Right hindlimb (tissue), 1 donor: ENCODE measurements at regions not wholly inside any gene's neighbourhood (a gene's known extent, or its start where the extent isn't known, plus 50 kb on each side); places are given as distances from the start of the nearest gene placed in this dataset.
"Not testable (repeated sequence)": the region's sequence is repeated elsewhere in the genome, so short reads cannot be mapped to it uniquely, and the experiment has no call there.

Experiments used
- DNase-seq: peaks from one replicate; pipeline ENCODE4 v3.0.0-alpha.2; 2018

DNA sequence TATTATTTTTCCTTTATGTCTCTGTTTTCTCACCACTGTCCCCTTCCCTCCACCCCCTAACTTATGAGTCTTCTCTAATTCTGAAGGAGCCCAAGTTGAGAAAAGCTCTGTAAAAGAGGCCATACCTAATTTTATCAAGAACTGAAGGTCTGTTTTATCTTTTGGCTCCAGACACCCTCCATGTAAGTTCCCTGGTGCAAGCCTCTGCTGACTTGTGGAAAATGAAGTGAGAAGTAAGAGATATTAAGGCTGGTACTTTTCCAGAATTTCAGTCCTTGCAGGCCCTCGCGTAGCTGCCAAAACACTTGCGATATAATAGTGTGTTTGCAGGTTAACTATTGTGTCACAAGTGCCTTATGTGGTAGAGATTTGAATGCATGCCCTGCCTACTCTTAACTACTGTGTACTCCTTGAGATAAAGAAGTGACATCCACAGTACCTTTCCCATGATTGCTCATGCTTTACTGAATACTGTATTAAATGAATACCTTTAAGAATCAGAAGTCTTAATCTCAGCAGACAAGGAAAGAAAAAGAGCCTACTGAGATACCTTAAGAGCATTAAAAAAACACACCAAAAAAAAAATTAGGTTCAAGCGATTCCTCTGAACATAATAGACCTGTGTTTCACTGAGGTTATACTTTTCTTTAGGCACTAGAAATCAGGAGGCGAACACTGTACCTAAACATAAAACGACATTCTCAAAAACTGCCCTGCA, 143.6 kb upstream of the ZNF184 start:
- DNase-seq: no peak

DNA sequence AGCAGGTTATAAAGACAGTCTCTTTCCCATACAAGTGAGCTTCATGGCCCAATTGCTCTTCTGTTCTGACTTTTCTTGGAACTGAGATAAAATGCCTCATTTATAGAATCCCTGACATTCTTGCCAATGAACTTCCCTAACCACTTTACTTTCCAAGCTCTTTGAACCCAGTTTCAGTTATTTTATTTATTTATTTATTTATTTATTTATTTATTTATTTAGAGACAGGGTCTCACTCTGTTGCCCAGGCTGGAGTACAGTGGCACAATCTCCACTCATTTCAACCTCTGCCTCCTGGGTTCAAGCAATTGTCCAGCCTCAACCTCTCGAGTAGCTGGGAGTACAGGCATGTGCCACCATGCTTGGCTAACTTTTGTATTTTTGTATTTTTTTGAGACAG, 138.5 kb upstream of the ZNF184 start:
- no peak for DNase-seq

DNA sequence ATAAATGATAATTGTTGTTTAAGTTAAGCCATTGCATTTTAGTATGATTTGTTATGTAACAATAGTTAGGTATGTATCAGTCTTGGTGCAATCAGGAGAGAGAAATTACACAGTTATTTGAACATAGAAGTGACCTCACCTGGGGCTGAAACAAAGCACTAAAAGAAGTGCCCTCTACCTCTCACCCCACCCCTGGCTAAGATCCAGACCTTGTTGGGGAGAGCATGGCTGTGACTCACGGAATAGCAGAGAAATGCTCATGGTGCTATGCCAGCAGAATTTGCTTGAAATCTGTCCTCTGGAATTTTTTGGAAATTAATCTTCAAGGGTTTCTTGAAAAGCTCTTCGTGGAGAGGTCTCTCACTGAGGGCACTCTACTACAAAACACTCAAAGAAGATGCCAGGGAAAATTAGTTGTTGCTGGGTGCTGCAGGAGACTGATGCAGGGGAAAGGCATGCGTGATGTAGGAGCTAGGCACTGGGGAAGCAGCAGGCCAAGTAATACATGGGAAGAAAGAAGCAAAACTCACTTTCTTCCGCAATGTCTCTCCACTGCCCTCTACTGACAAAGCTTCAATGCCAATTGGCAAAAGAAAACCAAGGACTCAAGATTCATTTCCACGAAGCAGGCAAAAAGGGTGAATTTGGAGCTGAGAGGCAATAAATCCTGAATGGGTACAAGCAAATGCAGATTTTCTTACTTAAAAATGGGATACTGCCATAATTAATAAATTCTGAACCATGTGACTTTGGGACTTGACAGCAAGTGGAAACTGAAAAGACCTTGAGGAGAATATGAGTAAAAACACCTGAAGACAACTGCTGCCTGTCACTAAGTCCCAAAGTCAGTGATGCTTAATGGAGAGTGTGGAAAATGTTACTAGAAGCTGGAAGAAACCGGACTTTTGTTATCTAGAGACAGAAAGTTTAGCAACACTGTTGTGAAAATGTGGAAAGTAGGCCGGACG, 136.3 kb upstream of the ZNF184 start:
- DNase-seq: no peak

DNA sequence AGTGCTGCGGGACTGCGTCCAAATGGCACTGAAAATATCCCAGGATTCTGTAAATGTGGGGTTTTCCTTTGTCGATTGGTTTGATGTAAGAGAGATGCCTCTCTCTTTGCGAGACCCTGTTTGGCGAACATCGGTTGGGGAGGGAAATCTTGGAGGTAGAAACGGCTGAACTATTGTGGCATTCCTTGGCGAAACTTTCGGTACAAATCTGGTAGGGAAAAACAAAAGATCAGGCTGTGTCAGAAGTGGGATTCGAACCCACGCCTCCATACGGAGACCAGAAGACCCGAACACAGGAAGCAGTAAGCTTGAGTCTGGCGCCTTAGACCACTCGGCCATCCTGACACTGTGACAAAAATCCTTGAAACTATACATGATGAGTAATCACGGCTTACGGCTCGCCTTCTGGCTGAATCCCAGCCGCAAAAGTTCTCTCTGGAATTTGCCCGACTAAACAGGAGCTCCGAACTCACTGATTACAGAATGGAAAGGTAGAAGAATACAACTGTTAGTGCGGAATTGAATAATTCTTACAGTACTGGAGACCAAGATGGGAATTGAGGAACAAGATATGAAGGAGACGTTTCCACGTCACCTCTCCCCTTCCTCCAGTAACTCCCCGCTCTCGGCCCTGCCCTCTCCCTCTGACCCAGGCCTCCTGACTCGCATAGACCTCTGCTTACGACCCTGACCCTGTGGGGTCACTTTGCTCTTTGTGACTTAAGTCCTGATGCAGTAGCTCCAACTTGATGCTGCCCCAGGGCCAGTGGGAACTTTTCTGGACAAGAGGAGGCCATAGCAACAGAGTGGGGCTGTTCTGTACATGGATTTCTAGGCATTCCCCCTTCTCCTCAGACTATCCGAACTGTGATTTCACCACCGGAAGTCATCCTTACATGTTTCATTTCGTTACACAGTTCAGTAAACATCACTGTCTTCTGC, 132.8 kb upstream of the ZNF184 start:
- peak; percentile 43 for DNase-seq

DNA sequence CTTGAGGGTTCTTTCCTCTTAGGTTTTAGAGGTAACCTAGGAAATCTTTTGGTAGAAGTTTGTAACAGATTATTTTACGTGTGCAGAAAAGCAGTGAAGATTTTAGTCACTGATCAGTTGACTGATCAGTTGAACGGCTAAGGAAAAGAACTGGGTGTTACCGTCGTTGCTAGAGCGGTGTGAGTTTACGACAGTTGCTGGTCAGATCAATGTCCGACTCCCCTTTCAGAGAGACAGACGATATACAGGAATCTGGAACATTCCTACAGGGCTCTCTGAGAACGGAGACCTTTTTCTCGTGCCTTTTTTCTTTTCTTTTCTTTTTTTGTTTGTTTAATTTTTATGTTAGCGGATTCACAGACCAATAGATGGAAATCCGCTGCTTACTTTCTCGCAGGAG, 132.1 kb upstream of the ZNF184 start:
- no peak for DNase-seq

DNA sequence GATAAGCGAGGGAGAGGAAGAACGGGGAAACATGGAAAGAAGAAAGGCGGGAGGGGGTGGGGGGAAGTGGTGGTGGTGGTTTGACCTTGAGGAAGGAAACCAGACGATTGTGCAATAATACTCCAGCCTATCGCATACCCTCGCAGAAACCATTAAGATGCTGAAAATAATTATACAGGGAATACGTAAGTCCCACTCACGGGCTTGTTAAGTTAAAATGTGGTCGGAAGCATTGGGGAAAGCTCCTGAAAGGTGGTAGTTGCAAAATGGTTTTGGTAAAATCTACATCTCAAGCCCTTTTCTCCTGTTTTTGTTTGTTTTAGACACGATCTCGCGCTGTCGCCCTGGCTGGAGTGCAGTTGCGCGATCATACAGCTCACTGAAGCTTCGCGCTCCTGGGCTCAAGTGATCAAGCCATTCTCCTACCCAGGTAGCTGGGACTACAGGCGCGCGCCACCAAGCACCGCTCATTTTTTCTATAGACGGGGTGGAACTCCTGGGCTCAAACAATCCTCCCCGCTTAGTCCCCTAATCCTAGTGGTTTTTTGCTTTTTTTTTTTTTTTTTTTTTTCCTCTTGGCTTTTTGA, 128.9 kb upstream of the ZNF184 start:
- DNase-seq: no peak

DNA sequence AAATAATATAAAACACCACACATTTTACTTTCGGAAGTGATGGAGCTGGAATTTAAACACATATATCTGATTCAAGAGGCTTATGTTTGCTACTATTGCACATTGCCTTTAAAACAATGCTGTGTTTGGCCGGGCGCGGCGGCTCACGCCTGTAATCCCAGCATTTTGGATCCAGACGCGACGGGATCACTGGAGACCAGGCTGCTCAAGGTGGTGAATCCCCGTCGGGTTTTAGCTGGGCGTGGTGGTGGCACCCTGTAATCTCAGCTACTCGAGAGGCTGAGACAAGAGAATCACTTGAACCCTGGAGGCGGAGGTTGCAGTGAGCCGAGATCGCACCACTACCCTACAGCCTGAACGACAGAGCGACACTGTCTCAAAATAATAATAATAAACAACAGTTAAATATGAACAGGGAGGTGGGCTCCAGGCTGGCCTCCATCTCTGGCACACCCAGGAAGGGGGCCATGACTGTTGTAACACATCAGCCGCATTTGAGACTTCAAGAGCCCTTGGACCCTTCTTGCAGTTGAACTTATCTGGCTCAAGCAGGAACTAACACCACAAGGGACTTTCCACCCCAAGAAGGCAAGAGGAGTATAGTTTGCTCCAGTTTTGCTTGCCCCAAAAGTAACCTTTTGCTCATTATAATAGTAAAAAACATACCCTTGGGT, 127.1 kb upstream of the ZNF184 start:
- no peak for DNase-seq

DNA sequence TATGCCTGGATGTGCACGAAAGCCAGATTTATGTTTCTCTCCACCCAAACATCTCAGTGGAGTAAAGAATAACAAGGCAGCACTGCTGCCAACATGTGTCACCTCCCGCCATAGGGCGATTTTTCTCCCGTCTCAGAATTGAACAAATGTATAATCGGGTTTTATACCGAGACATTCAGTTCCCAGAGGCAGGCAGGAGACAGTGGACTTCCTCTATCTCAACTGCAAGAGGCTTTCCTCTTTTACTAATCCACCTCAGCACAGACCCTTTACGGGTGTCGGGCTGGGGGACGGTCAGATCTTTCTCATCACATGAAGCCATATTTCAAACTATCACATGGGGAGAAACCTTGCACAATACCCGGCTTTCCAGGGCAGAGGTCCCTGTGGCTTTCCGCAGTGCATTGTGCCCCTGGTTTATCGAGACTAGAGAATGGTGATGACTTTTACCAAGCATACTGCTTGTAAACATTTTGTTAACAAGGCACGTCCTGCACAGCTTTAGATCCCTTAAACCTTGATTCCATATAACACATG, 124.2 kb upstream of the ZNF184 start:
- not testable (repeated sequence) for DNase-seq

DNA sequence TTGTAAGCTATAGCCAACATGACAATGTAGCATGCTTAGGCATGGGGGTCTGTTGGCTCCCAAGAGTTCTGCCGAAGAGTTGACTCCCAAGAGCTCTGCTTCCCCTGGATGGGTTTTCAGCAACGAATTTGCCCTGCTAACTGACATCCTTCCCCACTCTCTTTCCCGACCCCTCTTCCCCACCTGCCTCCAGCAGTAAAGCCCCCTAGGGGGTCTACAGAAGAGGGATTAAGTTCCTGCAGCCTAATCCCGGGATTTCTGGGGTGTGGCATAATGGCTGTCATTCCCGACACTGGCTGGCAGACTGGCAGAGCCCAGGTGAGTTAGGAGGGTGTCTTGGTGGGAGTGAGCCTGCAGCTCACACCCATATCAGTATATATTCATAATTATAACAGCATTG, 121.0 kb upstream of the ZNF184 start:
- DNase-seq: no peak

DNA sequence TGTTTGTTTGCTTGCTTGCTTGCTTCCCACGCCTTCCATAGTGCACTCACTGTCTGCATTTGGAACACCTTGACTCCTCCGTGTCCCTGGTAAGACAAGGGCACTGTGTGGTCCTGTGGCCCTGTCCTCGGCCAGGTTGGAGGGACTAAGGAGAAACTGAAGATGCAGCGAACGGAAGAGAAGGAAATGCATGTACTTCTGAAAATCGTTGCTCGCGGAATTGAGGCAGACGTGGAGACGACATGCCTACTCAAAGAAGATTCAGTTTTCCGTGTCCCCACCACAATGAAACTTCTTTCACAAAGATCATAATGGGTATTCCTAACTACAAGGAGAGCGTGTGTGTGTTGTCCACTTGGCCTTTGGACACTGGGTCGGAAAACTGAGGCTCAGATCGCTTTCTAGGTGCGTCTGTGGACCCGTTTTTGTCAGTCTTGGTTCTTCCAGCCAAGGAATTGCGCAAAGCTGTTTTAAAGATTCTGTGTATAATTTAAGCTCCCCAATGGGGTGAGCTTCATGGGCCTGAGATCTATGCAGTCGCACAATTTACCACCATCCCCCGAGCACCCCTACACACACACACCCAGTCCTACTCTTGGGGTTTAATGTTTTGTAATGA, 120.4 kb upstream of the ZNF184 start:
- DNase-seq: no peak

DNA sequence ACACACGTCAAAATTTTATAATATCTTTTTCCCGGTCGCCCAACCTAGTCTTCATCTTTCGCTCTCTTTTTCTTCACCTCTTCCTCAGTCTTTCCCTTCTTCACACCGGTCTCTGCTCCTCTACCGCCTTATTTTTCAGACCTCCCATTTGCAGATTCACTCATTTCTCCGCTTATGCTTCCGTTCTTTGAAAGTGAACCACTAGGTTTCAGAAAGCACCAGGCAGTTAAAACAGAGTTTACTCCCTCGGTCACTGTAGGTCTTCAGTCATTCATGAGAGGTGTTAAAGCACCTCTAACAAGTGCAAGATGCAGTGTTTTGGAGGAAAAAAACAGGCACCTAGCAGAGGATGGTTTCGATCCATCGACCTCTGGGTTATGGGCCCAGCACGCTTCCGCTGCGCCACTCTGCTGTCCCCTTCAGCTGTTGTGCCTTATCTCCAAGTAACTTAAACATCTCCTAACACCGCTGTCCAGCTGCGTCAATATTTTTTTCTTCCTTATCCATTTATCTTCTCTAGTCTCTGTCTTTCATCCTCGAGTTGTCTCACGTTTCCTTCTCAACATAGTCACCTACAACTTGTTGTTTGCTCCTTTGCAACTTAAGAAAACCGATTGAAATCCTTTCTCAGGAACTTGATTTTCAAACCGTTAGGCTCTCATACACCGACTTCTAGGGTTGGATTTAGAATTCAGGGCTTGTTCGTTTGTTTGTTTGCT, 119.7 kb upstream of the ZNF184 start:
- DNase-seq: peak; percentile 47

DNA sequence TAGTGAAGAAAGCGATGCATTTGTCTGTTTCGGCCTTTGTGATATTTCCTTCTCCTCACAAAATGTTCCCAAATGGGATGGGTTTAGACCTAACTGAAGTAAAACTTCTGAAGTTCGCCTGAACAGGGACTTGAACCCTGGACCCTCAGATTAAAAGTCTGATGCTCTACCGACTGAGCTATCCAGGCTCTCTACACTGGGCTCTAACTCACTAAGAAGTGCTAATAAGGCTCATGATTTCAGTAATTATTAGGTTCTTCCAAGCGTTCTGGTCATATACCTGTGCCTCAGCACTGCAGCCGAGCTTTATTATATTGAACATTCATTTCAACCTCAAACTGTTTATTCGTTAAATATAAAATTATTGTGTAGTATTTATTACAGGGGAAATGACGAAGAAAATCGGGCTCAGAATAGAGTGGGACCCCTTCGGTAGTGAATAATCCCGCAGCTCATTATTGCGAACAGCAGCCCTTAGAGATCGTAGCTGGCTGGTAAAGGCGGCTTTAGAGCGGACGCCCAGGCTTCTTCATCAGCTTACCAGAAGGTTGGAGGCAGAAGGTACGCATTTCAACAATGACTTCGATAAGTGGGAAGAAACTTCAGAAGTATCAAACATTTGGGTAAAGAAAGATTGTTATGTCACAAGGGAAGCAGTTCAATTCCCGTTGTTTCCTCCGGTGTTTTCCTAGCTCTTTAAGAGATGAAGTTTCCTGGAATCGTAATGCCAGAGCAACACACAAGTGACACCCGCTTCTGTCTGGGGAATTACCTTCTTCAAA, 119.0 kb upstream of the ZNF184 start:
- DNase-seq: no peak

DNA sequence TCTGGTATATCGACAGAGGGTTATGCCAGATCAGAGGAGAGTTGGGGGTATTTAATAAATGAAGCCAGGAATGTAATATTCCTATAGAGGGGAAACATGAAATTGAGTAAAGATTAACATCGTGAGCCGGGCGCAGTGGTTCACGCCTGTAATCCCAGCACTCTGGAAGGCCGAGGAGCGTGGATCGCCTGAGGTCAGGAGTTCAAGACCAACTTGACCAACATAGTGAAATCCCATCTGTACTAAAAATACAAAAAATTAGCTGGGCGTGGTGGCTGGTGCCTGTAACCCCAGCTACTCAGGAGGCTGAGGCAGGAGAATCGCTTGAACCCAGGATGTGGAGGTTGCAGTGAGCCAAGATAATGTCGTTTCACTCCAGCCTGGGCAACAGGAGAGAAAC, 112.4 kb upstream of the ZNF184 start:
- DNase-seq: not testable (repeated sequence)

DNA sequence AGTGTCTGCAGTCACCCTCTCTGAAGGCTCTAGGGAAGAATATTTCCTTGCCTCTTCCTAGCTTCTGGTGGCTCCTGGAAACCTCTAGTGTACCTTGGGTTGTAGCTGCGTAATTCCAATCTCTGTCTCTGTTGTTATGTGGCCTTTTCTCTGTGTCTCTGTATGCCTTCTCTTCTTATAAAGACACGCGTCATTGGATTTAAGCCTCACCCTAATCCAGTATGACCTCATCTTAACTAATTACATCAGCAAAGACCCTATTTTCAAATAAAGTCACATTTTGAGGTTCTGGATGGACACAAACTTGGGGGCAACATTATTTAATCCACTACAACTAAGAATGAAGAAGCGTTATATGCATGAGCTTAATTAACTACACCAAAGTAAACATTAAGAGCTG, 111.4 kb upstream of the ZNF184 start:
- no peak for DNase-seq

DNA sequence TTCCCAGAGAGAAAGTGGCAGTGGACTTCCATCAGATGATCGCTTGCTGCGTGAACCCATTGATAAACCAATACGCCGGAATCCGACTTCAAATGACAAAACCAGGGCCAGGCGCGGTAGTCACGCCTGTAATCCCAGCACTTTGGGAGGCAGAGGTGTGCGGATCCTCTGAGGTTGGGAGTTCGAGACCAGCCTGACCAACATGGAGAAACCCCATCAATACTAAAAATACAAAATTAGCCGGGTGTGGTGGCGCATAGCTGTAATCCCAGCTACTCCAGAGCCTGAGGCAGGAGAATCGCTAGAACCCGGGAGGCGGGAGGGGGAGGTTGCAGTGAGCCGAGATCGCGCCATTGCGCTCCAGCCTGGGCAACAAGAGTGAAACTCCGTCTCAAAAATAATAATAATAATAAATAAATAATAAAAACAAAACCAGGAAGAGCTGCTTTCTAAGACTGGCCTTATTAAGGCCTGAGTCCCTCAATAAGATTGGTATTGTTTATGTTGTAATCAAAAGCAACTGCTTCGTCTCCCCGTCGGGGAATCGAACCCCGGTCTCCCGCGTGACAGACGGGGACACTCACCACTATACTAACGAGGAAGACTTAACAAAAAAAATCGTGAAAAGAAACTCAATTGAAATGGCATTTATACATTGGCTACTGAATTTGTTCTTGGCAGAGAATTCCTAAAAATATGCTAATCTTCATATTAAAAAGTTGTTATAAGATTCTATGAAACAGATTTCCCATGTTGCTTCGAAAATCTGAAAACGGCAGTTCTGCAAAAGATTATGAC, 110.2 kb upstream of the ZNF184 start:
- DNase-seq: no peak

DNA sequence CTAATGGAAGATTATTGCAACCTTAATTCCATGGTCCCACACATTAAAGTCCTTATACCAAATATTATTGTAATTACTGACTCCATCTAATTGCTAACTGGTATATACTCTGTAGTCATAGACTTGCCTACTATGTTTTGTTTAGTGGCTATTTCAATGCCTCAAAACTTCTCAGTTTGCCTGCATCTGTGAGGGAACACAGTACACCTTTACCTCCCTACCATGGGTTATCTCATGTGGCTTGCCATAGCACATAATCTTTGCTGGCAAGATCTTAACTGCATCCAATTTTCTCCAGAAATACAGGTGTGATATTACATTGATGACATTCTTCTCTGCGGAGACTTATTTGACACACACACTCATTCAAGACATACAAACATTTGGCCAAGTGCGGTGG, 107.1 kb upstream of the ZNF184 start:
- no peak for DNase-seq

DNA sequence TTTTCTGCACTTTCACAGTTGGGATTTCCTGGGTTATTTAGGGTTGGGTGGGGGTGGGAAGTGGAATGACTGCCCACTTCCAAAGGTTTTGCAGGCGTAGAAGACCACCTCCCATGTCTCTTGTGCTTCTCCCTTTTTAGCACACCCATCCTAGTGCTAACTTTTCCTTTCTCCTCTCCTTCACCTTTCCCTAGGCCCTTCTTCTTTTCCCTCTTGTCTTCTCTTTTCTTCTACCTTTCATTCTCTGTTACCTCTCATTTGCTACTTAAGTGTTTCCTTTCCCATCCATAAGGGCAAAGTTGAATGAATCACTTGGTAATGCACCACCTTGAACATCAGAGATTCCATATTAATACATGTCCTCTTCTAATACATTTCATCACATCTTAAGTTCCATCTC, 105.0 kb upstream of the ZNF184 start:
- no peak for DNase-seq

DNA sequence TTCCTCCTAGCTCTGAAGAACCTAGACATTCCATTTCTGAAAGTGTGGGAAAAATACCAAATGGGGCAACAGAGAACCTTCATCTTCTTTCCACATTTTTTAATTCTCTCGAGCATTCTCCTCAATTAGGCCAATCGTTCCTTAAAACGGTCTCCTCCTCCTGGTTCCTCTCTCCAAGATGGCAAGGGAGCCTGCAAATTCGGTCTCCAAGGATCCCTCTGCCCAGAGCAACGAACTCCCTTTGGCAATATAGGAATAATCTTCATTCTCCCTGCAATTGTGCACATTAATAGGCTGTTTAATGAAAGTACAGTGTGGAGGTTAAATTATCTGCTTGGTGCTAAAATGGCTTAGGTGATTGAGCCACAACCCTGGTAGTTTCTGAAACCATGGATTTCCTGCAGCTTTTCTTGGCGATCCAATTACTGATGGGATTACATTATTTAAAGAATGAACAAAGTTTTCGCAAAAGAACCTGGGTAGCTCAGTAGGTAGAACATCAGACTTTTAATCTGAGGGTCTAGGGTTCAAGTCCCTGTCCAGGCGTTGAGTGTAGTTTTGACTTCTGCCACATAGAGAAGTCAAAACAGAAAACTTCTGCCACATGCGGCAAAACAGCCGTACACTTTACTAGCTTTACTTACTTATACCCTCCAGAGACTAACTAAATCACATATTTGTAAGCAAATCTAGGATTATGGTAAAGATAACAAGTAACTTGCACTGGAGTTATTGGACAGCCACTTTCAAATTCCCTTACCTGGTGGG, 102.9 kb upstream of the ZNF184 start:
- DNase-seq: no peak
